IMR-90 (cell line): ENCODE measurements at regions not wholly inside any gene's neighbourhood (a gene's known extent, or its start where the extent isn't known, plus 50 kb on each side); places are given as distances from the start of the nearest gene placed in this dataset.

Experiments
- ATAC-seq: fragments of 200-7000 bp; cut with Tn5 transposase; 2 replicates; pipeline ENCODE4 v1.9.1; 2020; ENCODE audit warnings: low read depth, mild to moderate bottlenecking, moderate library complexity
- BruUV-seq: library from RNA; stranded (reverse); fragments of 400-500 nt; replicated peaks from 2 replicates; lab custom pipeline; 2021; lab: Mats Ljungman, UMichigan
- CTCF ChIA-PET: fragments of 300-600 bp; formaldehyde crosslinking; extraction: SDS; loops from one replicate; lab custom pipeline; 2021; ENCODE audit warnings: antibody characterized with exemption; lab: Yijun Ruan, JAX
- POLR2A ChIA-PET: fragments of 300-600 bp; sonication (Branson Sonifier 250); formaldehyde crosslinking; loops from one replicate; lab custom pipeline; 2022; ENCODE audit warnings: antibody characterized with exemption; ENCODE audit not compliant: unreplicated experiment; lab: Charles Lee
- DNase-seq: peaks from one replicate; pipeline ENCODE4 v3.0.0; 2013
- H2AFZ ChIP-seq: replicated peaks from 2 replicates; pipeline ENCODE3; 2013; ENCODE audit warnings: low read length, mild to moderate bottlenecking; ENCODE audit not compliant: poor library complexity
- H2AK5ac ChIP-seq: 2 replicates; pipeline ENCODE4 v1.6.1; 2013; ENCODE audit warnings: low read depth, low read length, inconsistent platforms
- H2AK9ac ChIP-seq: replicated peaks from 2 replicates; pipeline ENCODE3; 2013; ENCODE audit warnings: mild to moderate bottlenecking, low read depth, low read length, moderate library complexity; ENCODE audit not compliant: poor library complexity
- H2BK120ac ChIP-seq: 2 replicates; pipeline ENCODE4 v1.6.1; 2013; ENCODE audit warnings: low read depth, low read length, inconsistent platforms
- H2BK15ac ChIP-seq: 3 replicates; pipeline ENCODE4 v1.6.1; 2013; ENCODE audit warnings: low read depth, low read length, inconsistent platforms
- H2BK20ac ChIP-seq: 2 replicates; pipeline ENCODE4 v1.6.1; 2013; ENCODE audit warnings: low read depth, mild to moderate bottlenecking, inconsistent platforms, low read length, moderate library complexity
- H2BK5ac ChIP-seq: 2 replicates; pipeline ENCODE4 v1.6.1; 2013; ENCODE audit warnings: mild to moderate bottlenecking, low read depth, low read length, inconsistent platforms; ENCODE audit not compliant: poor library complexity, severe bottlenecking
- H3K14ac ChIP-seq: replicated peaks from 2 replicates; pipeline ENCODE4 v1.6.1; 2013; ENCODE audit warnings: low read depth, low read length, inconsistent platforms
- H3K18ac ChIP-seq: 2 replicates; pipeline ENCODE4 v1.6.1; 2013; ENCODE audit warnings: low read depth, low read length, control low read depth
- H3K23ac ChIP-seq: 2 replicates; pipeline ENCODE4 v1.6.1; 2013; ENCODE audit warnings: low read depth, low read length, inconsistent platforms
- H3K27ac ChIP-seq: 2 replicates; pipeline ENCODE4 v1.5.1; 2013; ENCODE audit warnings: mild to moderate bottlenecking, control low read depth, low read length; ENCODE audit not compliant: insufficient read depth
- H3K27me3 ChIP-seq: 2 replicates; pipeline ENCODE4 v1.6.1; 2013; ENCODE audit warnings: low read length; ENCODE audit not compliant: control insufficient read depth, insufficient read depth
- H3K36me3 ChIP-seq: 2 replicates; pipeline ENCODE4 v1.6.1; 2013; ENCODE audit warnings: low read length, mixed read lengths; ENCODE audit not compliant: control insufficient read depth, insufficient read depth
- H3K4ac ChIP-seq: 2 replicates; pipeline ENCODE4 v1.6.1; 2013; ENCODE audit warnings: low read depth, low read length, inconsistent platforms
- H3K4me1 ChIP-seq: 2 replicates; pipeline ENCODE4 v1.6.1; 2013; ENCODE audit warnings: low read length, mixed read lengths; ENCODE audit not compliant: control insufficient read depth, insufficient read depth
- H3K4me2 ChIP-seq: 2 replicates; pipeline ENCODE4 v1.6.1; 2013; ENCODE audit warnings: low read depth, mild to moderate bottlenecking, control low read depth, low read length, moderate library complexity
- H3K4me3 ChIP-seq: 2 replicates; pipeline ENCODE4 v1.5.1; 2013; ENCODE audit warnings: low read depth, mild to moderate bottlenecking, control low read depth, low read length, moderate library complexity; ENCODE audit not compliant: insufficient read depth
- H3K56ac ChIP-seq: 2 replicates; pipeline ENCODE4 v1.6.1; 2013; ENCODE audit warnings: low read length, inconsistent platforms; ENCODE audit not compliant: insufficient read depth; ENCODE audit errors: extremely low read depth
- H3K79me1 ChIP-seq, 2 experiments: 2 replicates each; pipeline ENCODE4 v1.6.1; 2013; ENCODE audit warnings: low read length in 2 of 2, inconsistent platforms in 1 of 2, low read depth in 1 of 2
- H3K9ac ChIP-seq: 2 replicates; pipeline ENCODE4 v1.6.1; 2013; ENCODE audit warnings: low read depth, low read length, control low read depth
- H3K9me1 ChIP-seq: 2 replicates; pipeline ENCODE4 v1.6.1; 2013; ENCODE audit warnings: low read length, inconsistent platforms; ENCODE audit not compliant: insufficient read depth
- H3K9me3 ChIP-seq: 2 replicates; pipeline ENCODE4 v1.6.1; 2013; ENCODE audit warnings: low read length; ENCODE audit not compliant: control insufficient read depth, insufficient read depth
- H4K20me1 ChIP-seq: 2 replicates; pipeline ENCODE4 v1.6.1; 2013; ENCODE audit warnings: low read length, inconsistent platforms; ENCODE audit not compliant: insufficient read depth
- H4K5ac ChIP-seq: 2 replicates; pipeline ENCODE4 v1.6.1; 2013; ENCODE audit warnings: mild to moderate bottlenecking, low read depth, low read length, control low read depth
- H4K8ac ChIP-seq, 2 experiments: 2 replicates each; pipeline ENCODE4 v1.6.1; 2013; ENCODE audit warnings: low read depth in 2 of 2, low read length in 2 of 2, control low read depth in 1 of 2, inconsistent platforms in 1 of 2
- H4K91ac ChIP-seq: 2 replicates; pipeline ENCODE4 v1.6.1; 2013; ENCODE audit warnings: low read depth, low read length, inconsistent platforms; ENCODE audit not compliant: insufficient read depth
- CHD1 ChIP-seq: IDR thresholded peaks from 2 replicates; pipeline ENCODE4 v1.6.1; 2012; ENCODE audit warnings: low read depth, low read length, improper control_type of control experiment
- CTCF ChIP-seq: conservative IDR thresholded peaks from 2 replicates; pipeline ENCODE4 v1.5.1; 2012; ENCODE audit warnings: mild to moderate bottlenecking, low read depth, low read length, improper control_type of control experiment
- FOS ChIP-seq: fragments of 150-350 bp; IDR thresholded peaks from 2 replicates; pipeline ENCODE4 v1.6.1; 2016; ENCODE audit warnings: low read depth, low read length
- MAFK ChIP-seq: IDR thresholded peaks from 2 replicates; pipeline ENCODE4 v1.6.1; 2012; ENCODE audit warnings: low read depth, low read length, improper control_type of control experiment
- RAD21 ChIP-seq: IDR thresholded peaks from 2 replicates; pipeline ENCODE4 v1.6.1; 2012; ENCODE audit warnings: low read length, improper control_type of control experiment
- RCOR1 ChIP-seq: IDR thresholded peaks from 2 replicates; pipeline ENCODE4 v1.6.1; 2012; ENCODE audit warnings: mild to moderate bottlenecking, low read length, improper control_type of control experiment; ENCODE audit not compliant: insufficient replicate concordance
- USF2 ChIP-seq: fragments of 150-350 bp; IDR thresholded peaks from 2 replicates; pipeline ENCODE4 v1.6.1; 2017; ENCODE audit warnings: mild to moderate bottlenecking, antibody characterized with exemption, low read length, low read depth
- whole genome bisulfite sequencing, 2 experiments: methylation state at CpG; one replicate each; pipeline versions ENCODE4 v1.1.5 to v1.1.7; 2013; ENCODE audit warnings: missing lambda C conversion rate in 2 of 2; ENCODE audit not compliant: insufficient read length in 1 of 2; ENCODE audit errors: extremely low coverage in 2 of 2; 5-methylcytosine and 5-hydroxymethylcytosine counted together
- dilution Hi-C: fragments of 300-500 bp; cut with HindIII; formaldehyde crosslinking; loops from one replicate; pipeline ENCODE4 v1.14.3; 2018; ENCODE audit warnings: low sequenced_read_pairs; ENCODE audit not compliant: unreplicated experiment
- in situ Hi-C: fragments of 300-500 bp; cut with MboI; formaldehyde crosslinking; loops from 3 replicates; pipeline ENCODE4 v1.14.3; 2019; ENCODE audit warnings: low sequenced_read_pairs, inconsistent platforms, mixed read lengths
- intact Hi-C: fragments of 100-400 bp; cut with micrococcal nuclease; formaldehyde crosslinking; loops from 2 replicates; pipeline ENCODE4 v1.10.0; 2022
- TF ChIP-seq, protein P1 (sequence below): fragments of 150-350 bp; IDR thresholded peaks from 2 replicates; pipeline ENCODE4 v1.6.1; 2016; ENCODE audit warnings: low read depth, mild to moderate bottlenecking, low read length, moderate library complexity, borderline replicate concordance

DNA sequence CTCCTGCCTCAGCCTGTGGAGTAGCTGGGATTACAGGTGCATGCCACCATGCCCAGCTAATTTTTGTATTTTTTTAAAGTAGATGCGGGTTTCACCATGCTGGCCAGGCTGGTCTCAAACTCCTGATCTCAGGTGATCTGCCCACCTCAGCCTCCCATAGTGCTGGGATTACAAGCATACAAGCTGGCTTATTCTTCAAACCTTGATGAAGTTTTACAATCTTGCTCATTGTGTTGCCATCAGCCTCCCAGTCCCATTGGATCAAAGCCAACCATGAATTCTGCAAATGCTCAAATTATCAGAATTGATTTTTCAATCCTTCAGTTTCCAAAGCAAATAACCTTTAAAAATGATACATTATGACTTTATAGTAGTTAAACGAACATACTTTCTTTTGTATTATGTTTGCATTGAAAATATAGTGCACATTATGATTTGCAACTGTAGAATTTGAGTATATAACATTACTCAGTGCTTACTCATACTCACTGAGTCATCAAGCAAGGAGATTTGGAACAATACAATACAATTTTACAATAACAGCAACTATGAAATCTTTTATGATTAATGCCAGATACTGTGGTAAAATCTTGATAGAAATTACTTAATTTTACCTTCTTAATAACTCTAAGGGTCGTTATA, 1491.9 kb upstream of the CELF4 start:
- intact Hi-C loops = no loop called here
- CTCF ChIA-PET = interaction anchor here (0.6 to 0.7 kb wide), 2 partner anchors 1383 to 1992 kb away, joined by 3 to 5 read pairs; no protein-coding TSS in a partner anchor

More for the DNA sequence above, 1491.9 kb upstream of the CELF4 start:
- WGBS, 2 experiments = no CpG with 5 or more reads among the region's 3 CpGs
- no peaks in the 10 kb centered on the region for H3K4me1 ChIP-seq
- DNase-seq = peak; percentile 1
- TF ChIP-seq RAD21 = no peak
- no peak for TF ChIP-seq CTCF
- TF ChIP-seq MAFK = no peak
- no peak for TF ChIP-seq USF2
- no peak for TF ChIP-seq RCOR1
- TF ChIP-seq, protein P1, sequence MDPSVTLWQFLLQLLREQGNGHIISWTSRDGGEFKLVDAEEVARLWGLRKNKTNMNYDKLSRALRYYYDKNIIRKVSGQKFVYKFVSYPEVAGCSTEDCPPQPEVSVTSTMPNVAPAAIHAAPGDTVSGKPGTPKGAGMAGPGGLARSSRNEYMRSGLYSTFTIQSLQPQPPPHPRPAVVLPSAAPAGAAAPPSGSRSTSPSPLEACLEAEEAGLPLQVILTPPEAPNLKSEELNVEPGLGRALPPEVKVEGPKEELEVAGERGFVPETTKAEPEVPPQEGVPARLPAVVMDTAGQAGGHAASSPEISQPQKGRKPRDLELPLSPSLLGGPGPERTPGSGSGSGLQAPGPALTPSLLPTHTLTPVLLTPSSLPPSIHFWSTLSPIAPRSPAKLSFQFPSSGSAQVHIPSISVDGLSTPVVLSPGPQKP = no peak
- TF ChIP-seq FOS = no peak
- no peak for TF ChIP-seq CHD1
- no peak overlapping the region for H3K18ac ChIP-seq
- BruUV-seq = no TSS peak
- H4K5ac ChIP-seq = no peak overlapping the region
- H3K23ac ChIP-seq = no peak overlapping the region
- no peak overlapping the region for H3K4ac ChIP-seq
- H3K36me3 ChIP-seq = no peaks in the 10 kb centered on the region
- H3K4me3 ChIP-seq = no peak overlapping the region
- H4K8ac ChIP-seq = no peak overlapping the region
- H2AFZ ChIP-seq = no peak overlapping the region
- in situ Hi-C loops (no loop called here), dilution Hi-C loops (no loop called here)
- no peak overlapping the region for H2AK5ac ChIP-seq
- no peak overlapping the region for H3K4me2 ChIP-seq
- no peak overlapping the region for H2BK5ac ChIP-seq
- no peak overlapping the region for H3K56ac ChIP-seq
- H4K20me1 ChIP-seq = no peaks in the 10 kb centered on the region
- no peak overlapping the region for H2AK9ac ChIP-seq
- H3K27ac ChIP-seq = no peak overlapping the region
- POLR2A ChIA-PET = no interaction called here
- H3K27me3 ChIP-seq = no peaks in the 10 kb centered on the region
- H3K9me1 ChIP-seq = no peaks in the 10 kb centered on the region
- no peak overlapping the region for H2BK20ac ChIP-seq
- no peak overlapping the region for H3K9ac ChIP-seq
- H3K14ac ChIP-seq = no peak overlapping the region
- ATAC-seq = no peak
- H2BK120ac ChIP-seq = no peak overlapping the region
- no peak overlapping the region for H2BK15ac ChIP-seq
- no peak overlapping the region for H4K91ac ChIP-seq
- H3K9me3 ChIP-seq = no peaks in the 10 kb centered on the region
- H3K79me1 ChIP-seq = no peaks in the 10 kb centered on the region
